Psoas muscle (tissue), 7 donors: ENCODE measurements at regions not wholly inside any gene's neighbourhood (a gene's known extent, or its start where the extent isn't known, plus 50 kb on each side); places are given as distances from the start of the nearest gene placed in this dataset.

ENCODE experiments used
- ATAC-seq, 4 donors: fragments of 200-7000 bp; cut with Tn5 transposase; one replicate each; pipeline ENCODE4 v1.9.1; 2020; ENCODE audit warnings: moderate library complexity in 3 of 4, mild to moderate bottlenecking in 2 of 4
- DNase-seq, 2 donors: peaks; one replicate each; pipeline ENCODE4 v3.0.0-alpha.2; 2020
- H3K27ac ChIP-seq: fragments of 200-600 bp; one replicate; pipeline ENCODE4 v1.8.0; 2022
- H3K27me3 ChIP-seq, 3 donors: fragments of 200-600 bp in 1 of 3; one replicate each; pipeline versions ENCODE4 v1.6.1 to v1.8.0; 2013 to 2022; ENCODE audit warnings: low read length in 2 of 3, mild to moderate bottlenecking in 2 of 3, moderate library complexity in 1 of 3; ENCODE audit not compliant: insufficient read depth in 3 of 3
- H3K36me3 ChIP-seq, 2 donors: fragments of 200-600 bp in 1 of 2; one replicate each; pipeline versions ENCODE4 v1.6.1 to v1.8.0; 2013 to 2022; ENCODE audit warnings: low read depth in 1 of 2, mild to moderate bottlenecking in 1 of 2, moderate library complexity in 1 of 2; ENCODE audit not compliant: insufficient read depth in 1 of 2
- H3K4me1 ChIP-seq: fragments of 200-600 bp; one replicate; pipeline ENCODE4 v1.8.0; 2022
- H3K4me3 ChIP-seq: fragments of 200-600 bp; one replicate; pipeline ENCODE4 v1.8.0; 2022; ENCODE audit warnings: mild to moderate bottlenecking
- H3K9me3 ChIP-seq: fragments of 200-600 bp; one replicate; pipeline ENCODE4 v1.8.0; 2022
- CTCF ChIP-seq: fragments of 200-600 bp; IDR thresholded peaks from one replicate; pipeline ENCODE4 v1.8.0; 2022; ENCODE audit warnings: antibody characterized with exemption
- WGBS, 3 donors: extraction: QIAGEN DNeasy Blood & Tissue Kit; methylation state at CpG; one replicate each; pipeline versions ENCODE4 v1.1.6 to v1.1.7; 2013; 5-methylcytosine and 5-hydroxymethylcytosine counted together
- intact Hi-C, 2 donors: fragments of 100-400 bp; cut with DNase I; formaldehyde crosslinking; loops; one replicate each; pipeline versions ENCODE4 v1.11.0 to v1.14.2; 2022
- donor health status: healthy with polysubstance abuse.
- donor health status: DM: no; HTN: no; CAD: no; lungs with moderate emphysema.
- donor health status: Bipolar disorder and iron deficiency.
- donor health status: healthy.
- donor health status: DM: yes; HTN: yes; CAD: no.
- donor health status: DM: no; HTN: no; CAD: no.
- donor health status: DM: yes; HTN: yes; CAD: no.

- intact Hi-C loops: no loop called here
- no peaks in the 10 kb centered on the region for H3K36me3 ChIP-seq
- no peak overlapping the region for H3K27ac ChIP-seq
- 51 to 77% (median 68%) methylated on average over 1 of the region's 1 CpG for WGBS, 3 donors
- no peaks in the 10 kb centered on the region for H3K27me3 ChIP-seq
- DNase-seq (no peak), ATAC-seq (no peak)
- no peak for TF ChIP-seq CTCF
- H3K4me1 ChIP-seq: no peaks in the 10 kb centered on the region
- no peaks in the 10 kb centered on the region for H3K9me3 ChIP-seq
- no peak overlapping the region for H3K4me3 ChIP-seq
Measured at GRCh38 chr17:71484546-71484945, 636.3 kb upstream of the SOX9 start.

- Histone ChIP-seq H3K27ac (no peak overlapping the region), H3K4me1 (no peaks in the 10 kb centered on the region), H3K27me3 (no peaks in the 10 kb centered on the region), H3K36me3 (no peaks in the 10 kb centered on the region), H3K4me3 (no peak overlapping the region), H3K9me3 (no peaks in the 10 kb centered on the region)
- ATAC-seq (no peak), DNase-seq (no peak)
- WGBS, 3 donors: 68 to 71% (median 70%) methylated on average over 3 of the region's 3 CpGs
- no peak for TF ChIP-seq CTCF
- intact Hi-C loops: no loop called here
Measured at GRCh38 chr17:71485426-71485825, 635.4 kb upstream of the SOX9 start.

- no peak overlapping the region for H3K27ac ChIP-seq
Measured at GRCh38 chr17:71486261-71486660, 634.6 kb upstream of the SOX9 start.

GRCh38 chr17:71488851-71489250 is 632.0 kb upstream of the SOX9 start:
- TF ChIP-seq CTCF: no peak
- intact Hi-C loops: no loop called here
- no peak overlapping the region for H3K27ac ChIP-seq
- DNase-seq (no peak), ATAC-seq (no peak)
- no peaks in the 10 kb centered on the region for H3K27me3 ChIP-seq
- H3K4me1 ChIP-seq: no peaks in the 10 kb centered on the region
- no peaks in the 10 kb centered on the region for H3K9me3 ChIP-seq
- H3K4me3 ChIP-seq: no peak overlapping the region
- H3K36me3 ChIP-seq: no peaks in the 10 kb centered on the region

More at GRCh38 chr17:71486261-71486660, 634.6 kb upstream of the SOX9 start:
- TF ChIP-seq CTCF: no peak
- Histone ChIP-seq H3K36me3 (no peaks in the 10 kb centered on the region), H3K4me3 (no peak overlapping the region), H3K4me1 (no peaks in the 10 kb centered on the region), H3K27me3 (no peaks in the 10 kb centered on the region), H3K9me3 (no peaks in the 10 kb centered on the region)
- intact Hi-C loops: no loop called here
- DNase-seq (no peak), ATAC-seq (no peak)

- no peaks in the 10 kb centered on the region for H3K9me3 ChIP-seq
- H3K27me3 ChIP-seq: no peaks in the 10 kb centered on the region
- H3K27ac ChIP-seq: no peak overlapping the region
- no peak for TF ChIP-seq CTCF
- DNase-seq: no peak
- intact Hi-C loops: no loop called here
- no peak overlapping the region for H3K4me3 ChIP-seq
- 35 to 43% (median 37%) methylated on average over 2 of the region's 2 CpGs for WGBS, 3 donors
- no peaks in the 10 kb centered on the region for H3K36me3 ChIP-seq
- ATAC-seq: no peak
- H3K4me1 ChIP-seq: no peaks in the 10 kb centered on the region
Measured at GRCh38 chr17:71494062-71494855, 626.6 kb upstream of the SOX9 start.
